ENCODE measurements at regions not wholly inside any gene's neighbourhood (a gene's known extent, or its start where the extent isn't known, plus 50 kb on each side); places are given as distances from the start of the nearest gene placed in this dataset.
"Not testable (repeated sequence)": the region's sequence is repeated elsewhere in the genome, so short reads cannot be mapped to it uniquely, and the experiment has no call there.

- no peak for DNase-seq
These were observed 329.0 kb upstream of the SFSWAP start for GRCh38 chr12:131381716-131382430.

DNA sequence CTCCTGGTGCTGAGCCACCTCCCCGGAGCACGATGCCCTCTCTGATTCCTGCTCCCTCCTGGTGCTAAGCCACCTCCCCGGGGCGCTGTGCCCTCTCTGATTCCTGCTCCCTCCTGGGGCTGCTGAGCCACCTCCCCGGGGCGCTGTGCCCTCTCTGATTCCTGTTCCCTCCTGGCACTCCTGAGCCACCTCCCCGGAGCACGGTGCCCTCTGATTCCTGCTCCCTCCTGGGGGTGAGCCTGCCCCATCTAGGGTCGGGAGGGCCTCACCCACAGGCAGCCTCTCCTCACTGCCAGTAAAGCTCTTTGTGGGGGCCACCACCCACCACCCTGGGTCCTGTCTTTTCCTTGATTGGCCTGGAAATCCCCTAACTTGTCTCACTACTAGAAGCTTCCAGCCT lies 327.6 kb upstream of the SFSWAP start:
- no peak for DNase-seq

DNA sequence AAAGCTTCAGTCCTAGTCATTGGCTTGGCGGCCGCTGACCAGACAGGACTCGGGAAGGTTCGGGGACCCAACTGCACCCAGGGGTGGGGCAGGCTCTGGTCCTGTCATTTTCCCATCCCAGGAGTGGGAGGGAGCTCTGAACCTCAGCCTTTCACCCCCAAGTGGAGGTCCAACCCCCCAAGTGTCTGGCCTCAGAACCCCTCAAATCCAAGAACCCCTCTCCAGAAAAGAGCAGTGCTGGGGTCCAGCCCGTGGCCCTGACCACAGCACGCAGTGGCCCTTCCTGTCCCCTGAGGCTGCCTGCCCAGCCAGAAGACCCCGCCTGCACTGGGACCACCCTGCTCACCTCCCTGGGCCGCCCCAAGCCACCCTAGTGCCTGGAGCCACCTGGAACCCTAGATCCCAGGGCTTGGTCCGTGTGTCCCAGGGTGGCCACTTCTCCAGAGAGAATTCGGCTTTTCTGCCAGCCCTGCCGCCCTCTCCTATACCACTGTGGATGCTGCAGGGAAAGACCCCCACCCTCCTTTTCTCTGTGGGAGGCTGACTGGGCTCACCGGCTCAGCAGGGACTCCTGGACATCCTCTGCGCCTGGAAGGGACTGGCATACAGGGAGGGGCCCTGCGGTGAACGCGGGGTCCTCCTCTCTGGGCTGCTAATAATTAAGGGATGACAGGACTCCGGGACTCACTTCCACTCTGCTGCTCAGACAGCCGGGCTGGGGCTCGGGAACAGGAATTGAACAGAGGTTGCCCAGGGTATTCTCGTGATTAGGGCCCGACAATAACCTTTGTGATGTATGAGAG lies 326.9 kb upstream of the SFSWAP start:
- DNase-seq: no peak

DNA sequence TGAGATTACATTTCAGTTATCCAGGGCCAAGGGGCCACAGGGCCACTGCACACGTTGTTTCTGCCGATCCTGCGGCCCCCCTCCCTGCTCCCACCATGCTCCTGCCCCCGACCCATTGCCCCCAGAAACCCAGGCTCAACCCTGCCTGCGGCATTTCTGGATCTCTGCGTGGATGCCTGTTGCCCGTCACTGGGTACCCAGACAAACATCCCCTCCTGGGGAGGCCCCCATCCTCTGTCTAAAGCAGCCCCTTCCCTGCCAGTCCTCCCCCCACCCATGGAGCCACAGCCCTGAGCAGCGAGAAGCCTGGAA lies 326.4 kb upstream of the SFSWAP start:
- DNase-seq: no peak

DNA sequence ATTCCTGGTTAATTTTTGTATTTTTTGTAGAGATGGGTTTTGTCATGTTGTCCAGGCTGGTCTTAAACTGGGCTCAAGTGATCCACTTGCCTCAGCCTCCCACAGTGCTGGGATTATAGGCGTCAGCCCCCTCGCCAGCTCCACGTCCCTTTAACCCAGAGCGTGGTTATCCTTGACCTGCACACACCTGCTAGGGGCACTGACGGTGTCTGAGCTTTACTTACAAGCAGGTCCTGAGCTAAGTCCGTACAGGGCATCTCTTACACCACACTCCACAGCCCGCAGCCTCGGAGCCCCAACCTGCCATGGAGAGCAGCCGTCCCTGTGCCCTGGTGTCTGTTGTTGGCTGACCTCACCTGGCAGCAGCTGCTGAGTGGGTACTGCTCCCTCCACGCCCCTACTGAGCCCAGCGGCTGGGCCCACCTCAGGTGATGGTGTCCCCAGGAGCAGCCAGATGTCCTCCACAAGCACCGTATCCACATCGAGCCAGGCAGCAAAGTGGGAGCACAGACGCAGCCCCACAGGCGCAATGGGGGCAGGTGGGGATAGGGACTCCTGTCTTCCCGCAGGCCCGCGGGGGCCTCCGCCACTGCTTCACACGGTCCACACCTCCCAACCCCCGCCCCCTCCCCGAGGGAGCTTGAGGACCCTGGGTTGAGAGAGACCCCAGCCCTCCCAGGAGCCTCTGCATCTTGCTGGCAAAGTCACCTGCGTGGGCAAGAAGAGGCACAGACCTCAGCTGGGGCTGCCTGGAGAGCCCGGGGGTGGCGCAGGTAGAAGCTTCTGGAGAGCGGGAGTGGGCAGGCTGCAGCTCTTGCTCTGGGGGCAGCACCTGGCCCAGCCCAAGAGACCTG lies 325.4 kb upstream of the SFSWAP start:
- DNase-seq: no peak

DNA sequence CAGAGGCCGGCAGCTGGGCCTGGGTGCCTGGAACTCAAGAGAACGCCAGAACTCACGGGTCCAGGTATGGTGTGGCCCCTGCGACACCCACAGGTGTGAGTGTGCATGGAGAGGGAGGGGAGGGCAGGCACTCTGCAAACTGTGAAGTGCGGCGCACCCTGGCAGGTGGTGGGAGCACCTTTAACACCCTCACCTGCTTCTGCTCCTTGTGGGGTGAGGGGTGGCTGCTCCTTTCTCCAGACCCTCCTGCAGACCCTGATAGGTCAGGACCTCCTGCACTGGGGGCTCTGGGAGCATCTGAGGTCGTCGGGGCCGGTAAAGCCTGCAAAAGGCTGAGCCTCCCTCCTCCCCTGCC lies 324.7 kb upstream of the SFSWAP start:
- DNase-seq: no peak

DNA sequence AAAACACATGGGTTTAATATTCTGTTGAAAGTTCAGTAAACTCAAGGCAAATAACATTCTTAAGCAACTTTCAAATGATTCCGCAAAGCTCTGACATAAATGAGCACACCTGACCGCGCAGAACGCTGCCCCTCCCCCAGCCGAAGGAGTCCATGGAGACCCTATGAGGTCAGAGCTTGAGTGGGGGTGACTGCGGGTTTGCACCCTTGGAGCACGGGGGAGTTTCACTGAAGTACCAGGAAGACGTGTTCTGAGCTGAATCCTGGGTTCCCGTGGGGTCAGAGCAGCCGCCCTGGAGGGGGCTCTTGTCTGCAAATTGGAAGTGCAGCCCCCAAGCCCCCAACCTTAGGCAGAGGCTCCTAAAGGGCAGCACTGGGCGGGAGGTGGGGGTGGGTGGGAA lies 324.1 kb upstream of the SFSWAP start:
- no peak for DNase-seq

- DNase-seq: no peak
These were observed 323.4 kb upstream of the SFSWAP start for GRCh38 chr12:131387281-131388163.

DNA sequence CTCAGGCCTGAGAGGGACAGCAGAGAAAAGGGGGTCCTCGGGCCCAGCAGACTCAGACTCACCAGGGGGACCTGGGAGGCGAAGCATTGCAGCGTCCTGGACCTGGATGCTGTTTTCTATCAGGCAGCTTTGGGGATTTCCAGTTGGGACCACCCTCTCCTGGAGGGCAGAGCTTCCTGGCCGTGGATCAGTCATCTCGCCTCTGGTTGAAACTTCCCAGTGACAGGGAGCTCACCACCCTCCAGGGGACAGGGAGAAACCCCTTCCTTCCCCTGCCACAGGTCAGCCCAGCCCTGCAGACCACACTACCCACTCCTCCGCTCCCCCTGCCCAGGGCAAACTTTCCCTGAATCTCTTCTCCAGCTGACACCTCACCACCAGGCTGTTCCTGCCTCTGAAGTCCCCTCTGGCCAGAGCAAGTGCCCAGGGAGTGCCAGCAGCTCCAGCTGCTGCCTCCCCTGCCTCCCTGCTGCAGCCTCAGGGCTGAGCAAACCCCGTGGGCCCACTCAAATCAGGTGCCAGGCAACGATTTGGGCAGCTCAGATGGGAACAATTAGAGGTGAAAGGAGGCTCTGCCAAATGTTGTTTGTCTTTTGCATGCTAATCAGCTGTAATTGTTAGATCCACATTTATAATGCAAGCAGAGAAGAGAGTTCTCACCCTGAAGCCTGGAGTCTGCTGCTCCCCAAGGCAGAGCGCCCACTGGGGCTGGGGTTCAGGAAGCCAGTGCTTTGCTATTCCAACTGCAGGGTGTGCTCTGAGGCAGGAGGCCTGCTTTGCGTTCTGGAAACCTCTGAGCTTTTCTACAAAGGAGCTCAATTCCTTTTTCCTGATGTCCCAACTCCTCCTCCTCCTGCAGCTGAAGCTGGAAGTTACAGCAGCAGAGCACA lies 322.5 kb upstream of the SFSWAP start:
- DNase-seq: peak; percentile 68

GRCh38 chr12:131389054-131390013 lies 321.6 kb upstream of the SFSWAP start:
- no peak for DNase-seq

- DNase-seq: no peak
These were observed 320.2 kb upstream of the SFSWAP start for GRCh38 chr12:131390412-131391334.

GRCh38 chr12:131391399-131391798 lies 319.5 kb upstream of the SFSWAP start:
- DNase-seq: no peak

GRCh38 chr12:131394752-131395151 lies 316.1 kb upstream of the SFSWAP start:
- not testable (repeated sequence) for DNase-seq

DNA sequence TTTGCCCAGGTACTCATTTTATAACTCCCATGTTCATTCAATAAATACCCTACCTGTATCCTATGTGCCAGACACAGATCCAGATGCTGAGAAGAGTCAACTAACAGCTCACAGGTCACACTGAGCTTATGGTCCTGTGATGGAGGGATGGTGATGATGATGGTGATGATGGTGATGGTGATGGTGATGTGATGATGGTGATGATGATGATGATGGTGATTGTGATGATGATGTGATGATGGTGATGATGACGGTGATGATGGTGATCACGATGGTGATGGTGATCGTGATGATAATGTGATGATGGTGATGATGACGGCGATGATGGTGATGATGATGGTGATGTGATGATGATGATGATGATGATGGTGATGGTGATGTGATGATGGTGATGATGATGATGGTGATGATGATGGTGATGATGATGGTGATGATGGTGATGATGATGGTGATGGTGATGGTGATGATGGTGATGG lies 315.6 kb upstream of the SFSWAP start:
- not testable (repeated sequence) for DNase-seq

- no peak for DNase-seq
These were observed 314.8 kb upstream of the SFSWAP start for GRCh38 chr12:131395971-131396573.

- DNase-seq: no peak
These were observed 313.3 kb upstream of the SFSWAP start for GRCh38 chr12:131397493-131398181.

GRCh38 chr12:131399000-131399399 lies 311.9 kb upstream of the SFSWAP start:
- no peak for DNase-seq
